ENCODE measurements at regions not wholly inside any gene's neighbourhood (a gene's known extent, or its start where the extent isn't known, plus 50 kb on each side); places are given as distances from the start of the nearest gene placed in this dataset.

DNA sequence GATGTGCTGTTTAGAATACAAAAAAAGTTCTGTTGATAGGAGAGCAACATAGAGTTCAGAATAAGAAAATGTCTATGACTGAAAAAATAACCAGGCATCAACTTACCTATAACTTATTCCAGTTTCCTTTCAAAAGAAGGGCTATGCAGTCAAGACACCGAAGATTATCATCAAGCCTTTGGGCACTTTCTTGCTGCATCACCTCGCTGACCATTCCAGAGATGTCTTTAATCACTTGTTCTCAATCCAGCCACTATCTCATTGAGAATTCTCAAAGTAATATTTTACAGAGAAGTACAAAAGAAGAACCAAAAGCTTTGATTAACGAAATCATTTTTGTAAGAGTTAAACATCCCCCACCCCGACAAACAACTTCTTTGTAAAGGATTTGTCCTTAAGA is 198.3 kb upstream of the P2RY1 start:
- Histone ChIP-seq H3K4me2 (no peak overlapping the region), H3K9me3 (no peaks in the 10 kb centered on the region), H3K4me1 (no peaks in the 10 kb centered on the region), H3K27ac (no peak overlapping the region), H3K4me3 (no peak overlapping the region)
- ChIA-PET CTCF (no interaction called here), POLR2A (no interaction called here)
- ATAC-seq (no peak), DNase-seq (ENCODE audit: low read depth in 1 of 2, low spot score in 1 of 2) (no peak), FAIRE-seq (no peak)
- TF ChIP-seq, protein P1, sequence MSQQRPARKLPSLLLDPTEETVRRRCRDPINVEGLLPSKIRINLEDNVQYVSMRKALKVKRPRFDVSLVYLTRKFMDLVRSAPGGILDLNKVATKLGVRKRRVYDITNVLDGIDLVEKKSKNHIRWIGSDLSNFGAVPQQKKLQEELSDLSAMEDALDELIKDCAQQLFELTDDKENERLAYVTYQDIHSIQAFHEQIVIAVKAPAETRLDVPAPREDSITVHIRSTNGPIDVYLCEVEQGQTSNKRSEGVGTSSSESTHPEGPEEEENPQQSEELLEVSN (IDR thresholded peaks at IDR 0.05; ENCODE audit: borderline replicate concordance, low read depth) = no peak
- no peak for TF ChIP-seq MAFK (IDR thresholded peaks at IDR 0.05; ENCODE audit: partially characterized antibody)
- TF ChIP-seq NPAS2 (CRISPR knock-in tag; IDR thresholded peaks at IDR 0.05; ENCODE audit: borderline replicate concordance) = no peak
- TF ChIP-seq, protein P2, sequence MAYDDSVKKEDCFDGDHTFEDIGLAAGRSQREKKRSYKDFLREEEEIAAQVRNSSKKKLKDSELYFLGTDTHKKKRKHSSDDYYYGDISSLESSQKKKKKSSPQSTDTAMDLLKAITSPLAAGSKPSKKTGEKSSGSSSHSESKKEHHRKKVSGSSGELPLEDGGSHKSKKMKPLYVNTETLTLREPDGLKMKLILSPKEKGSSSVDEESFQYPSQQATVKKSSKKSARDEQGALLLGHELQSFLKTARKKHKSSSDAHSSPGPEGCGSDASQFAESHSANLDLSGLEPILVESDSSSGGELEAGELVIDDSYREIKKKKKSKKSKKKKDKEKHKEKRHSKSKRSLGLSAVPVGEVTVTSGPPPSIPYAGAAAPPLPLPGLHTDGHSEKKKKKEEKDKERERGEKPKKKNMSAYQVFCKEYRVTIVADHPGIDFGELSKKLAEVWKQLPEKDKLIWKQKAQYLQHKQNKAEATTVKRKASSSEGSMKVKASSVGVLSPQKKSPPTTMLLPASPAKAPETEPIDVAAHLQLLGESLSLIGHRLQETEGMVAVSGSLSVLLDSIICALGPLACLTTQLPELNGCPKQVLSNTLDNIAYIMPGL (CRISPR knock-in tag; IDR thresholded peaks at IDR 0.05; ENCODE audit: borderline replicate concordance) = no peak
- TF ChIP-seq, protein P3, sequence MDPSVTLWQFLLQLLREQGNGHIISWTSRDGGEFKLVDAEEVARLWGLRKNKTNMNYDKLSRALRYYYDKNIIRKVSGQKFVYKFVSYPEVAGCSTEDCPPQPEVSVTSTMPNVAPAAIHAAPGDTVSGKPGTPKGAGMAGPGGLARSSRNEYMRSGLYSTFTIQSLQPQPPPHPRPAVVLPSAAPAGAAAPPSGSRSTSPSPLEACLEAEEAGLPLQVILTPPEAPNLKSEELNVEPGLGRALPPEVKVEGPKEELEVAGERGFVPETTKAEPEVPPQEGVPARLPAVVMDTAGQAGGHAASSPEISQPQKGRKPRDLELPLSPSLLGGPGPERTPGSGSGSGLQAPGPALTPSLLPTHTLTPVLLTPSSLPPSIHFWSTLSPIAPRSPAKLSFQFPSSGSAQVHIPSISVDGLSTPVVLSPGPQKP (IDR thresholded peaks at IDR 0.05; ENCODE audit: low read depth, low read length) = no peak
- no peak for TF ChIP-seq CBX2 (IDR thresholded peaks at IDR 0.05; ENCODE audit: borderline replicate concordance, low read depth)
- TF ChIP-seq, protein P4, sequence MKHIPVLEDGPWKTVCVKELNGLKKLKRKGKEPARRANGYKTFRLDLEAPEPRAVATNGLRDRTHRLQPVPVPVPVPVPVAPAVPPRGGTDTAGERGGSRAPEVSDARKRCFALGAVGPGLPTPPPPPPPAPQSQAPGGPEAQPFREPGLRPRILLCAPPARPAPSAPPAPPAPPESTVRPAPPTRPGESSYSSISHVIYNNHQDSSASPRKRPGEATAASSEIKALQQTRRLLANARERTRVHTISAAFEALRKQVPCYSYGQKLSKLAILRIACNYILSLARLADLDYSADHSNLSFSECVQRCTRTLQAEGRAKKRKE (CRISPR knock-in tag; IDR thresholded peaks at IDR 0.05; ENCODE audit: low read depth) = no peak
- TF ChIP-seq HDAC2 (IDR thresholded peaks at IDR 0.05) = no peak
- no peak for TF ChIP-seq POLR2AphosphoS2 (conservative IDR thresholded peaks at IDR 0.05; ENCODE audit: low read length)
- TF ChIP-seq RAD21 (conservative IDR thresholded peaks at IDR 0.05 in 1 of 2, IDR thresholded peaks at IDR 0.05 in 1 of 2) = no peak
- TF ChIP-seq, protein P5, sequence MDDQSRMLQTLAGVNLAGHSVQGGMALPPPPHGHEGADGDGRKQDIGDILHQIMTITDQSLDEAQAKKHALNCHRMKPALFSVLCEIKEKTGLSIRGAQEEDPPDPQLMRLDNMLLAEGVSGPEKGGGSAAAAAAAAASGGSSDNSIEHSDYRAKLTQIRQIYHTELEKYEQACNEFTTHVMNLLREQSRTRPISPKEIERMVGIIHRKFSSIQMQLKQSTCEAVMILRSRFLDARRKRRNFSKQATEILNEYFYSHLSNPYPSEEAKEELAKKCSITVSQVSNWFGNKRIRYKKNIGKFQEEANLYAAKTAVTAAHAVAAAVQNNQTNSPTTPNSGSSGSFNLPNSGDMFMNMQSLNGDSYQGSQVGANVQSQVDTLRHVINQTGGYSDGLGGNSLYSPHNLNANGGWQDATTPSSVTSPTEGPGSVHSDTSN (IDR thresholded peaks at IDR 0.05) = no peak
- TF ChIP-seq KDM1A (IDR thresholded peaks at IDR 0.05; ENCODE audit: low read depth) = no peak
- TF ChIP-seq HOXB5 (CRISPR knock-in tag; IDR thresholded peaks at IDR 0.05) = no peak
- no peak for TF ChIP-seq HOXA7 (CRISPR knock-in tag; IDR thresholded peaks at IDR 0.05)
- no peak for TF ChIP-seq CEBPB (IDR thresholded peaks at IDR 0.05)
- TF ChIP-seq ZC3H11A (IDR thresholded peaks at IDR 0.05) = no peak
- no peak for TF ChIP-seq EHMT2 (IDR thresholded peaks at IDR 0.05; ENCODE audit: low read depth)
- TF ChIP-seq ESRRA (IDR thresholded peaks at IDR 0.05; ENCODE audit: borderline replicate concordance, low read length) = no peak
- no peak for TF ChIP-seq MYC (IDR thresholded peaks at IDR 0.05; ENCODE audit: borderline replicate concordance, low read length)
- no peak for TF ChIP-seq CBX8 (IDR thresholded peaks at IDR 0.05)
- WGBS (ENCODE audit: missing lambda C conversion rate) = 31% methylated on average over 4 of the region's 4 CpGs

DNA sequence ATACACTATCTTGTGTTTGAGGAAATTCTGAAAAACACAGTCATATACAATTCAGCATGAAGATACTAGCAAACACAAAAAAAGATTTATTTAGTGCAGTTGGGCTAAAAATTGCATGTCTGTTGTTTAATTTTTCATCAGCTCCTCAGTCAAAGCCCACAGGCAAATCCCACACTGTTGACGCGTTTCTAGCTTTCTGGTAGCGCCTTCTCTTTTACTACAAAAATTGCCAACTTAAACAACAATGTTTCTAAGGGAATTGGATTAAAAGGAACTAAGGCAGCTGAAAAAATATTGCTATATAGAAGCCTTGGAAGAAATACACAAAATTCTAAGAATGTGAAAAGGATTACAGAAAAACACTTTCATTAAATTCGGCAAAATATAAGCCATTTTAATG is 196.7 kb upstream of the P2RY1 start:
- H3K4me3 ChIP-seq = no peak overlapping the region
- no peak for ATAC-seq
- 68% methylated on average over 4 of the region's 4 CpGs for WGBS (ENCODE audit: missing lambda C conversion rate)
- H3K4me2 ChIP-seq = no peak overlapping the region
- H3K27ac ChIP-seq = no peak overlapping the region
- H3K4me1 ChIP-seq = no peaks in the 10 kb centered on the region
- no peak for TF ChIP-seq CBX2 (IDR thresholded peaks at IDR 0.05; ENCODE audit: borderline replicate concordance, low read depth)
- no peak for TF ChIP-seq PHF8 (IDR thresholded peaks at IDR 0.05; ENCODE audit: borderline replicate concordance, low read depth)
- TF ChIP-seq ESRRA (IDR thresholded peaks at IDR 0.05; ENCODE audit: borderline replicate concordance, low read length) = no peak
- TF ChIP-seq CEBPB (IDR thresholded peaks at IDR 0.05) = no peak
- TF ChIP-seq RAD21 (conservative IDR thresholded peaks at IDR 0.05 in 1 of 2, IDR thresholded peaks at IDR 0.05 in 1 of 2) = no peak
- no peak for TF ChIP-seq RARB (CRISPR knock-in tag; IDR thresholded peaks at IDR 0.05)
- no peak for TF ChIP-seq NR3C1 (IDR thresholded peaks at IDR 0.05)
- TF ChIP-seq CHD2 (IDR thresholded peaks at IDR 0.05; ENCODE audit: low read length, partially characterized antibody) = no peak
- no peak for TF ChIP-seq NPAS2 (CRISPR knock-in tag; IDR thresholded peaks at IDR 0.05; ENCODE audit: borderline replicate concordance)
- no peak for TF ChIP-seq KDM5A (IDR thresholded peaks at IDR 0.05)
- TF ChIP-seq TP53 (CRISPR knock-in tag; IDR thresholded peaks at IDR 0.05) = no peak
- no peak for TF ChIP-seq ZSCAN20 (CRISPR knock-in tag; IDR thresholded peaks at IDR 0.05)
- no peak for TF ChIP-seq EHMT2 (IDR thresholded peaks at IDR 0.05; ENCODE audit: low read depth)
- TF ChIP-seq JUNB (IDR thresholded peaks at IDR 0.05) = no peak
- ChIA-PET POLR2A (no interaction called here), CTCF (interaction anchor here (0.7 kb wide), 1 partner anchor 9 kb away, joined by 3 read pairs; no protein-coding TSS in a partner anchor)
- FAIRE-seq = no peak
- H3K9me3 ChIP-seq = no peaks in the 10 kb centered on the region
- DNase-seq (ENCODE audit: low read depth in 1 of 2, low spot score in 1 of 2) = no peak

Data from A549 (cell line).